Uterus (tissue), 3 donors: ENCODE measurements at regions not wholly inside any gene's neighbourhood (a gene's known extent, or its start where the extent isn't known, plus 50 kb on each side); places are given as distances from the start of the nearest gene placed in this dataset.

Experiments used
- DNase-seq, 2 donors: peaks; one replicate each; pipeline ENCODE4 v3.0.0-alpha.2; 2019 to 2020
- H3K27ac ChIP-seq, 2 donors: fragments of 200-600 bp; sonication (generic); 1 replicate in 1 of 2; 2 replicates in 1 of 2; pipeline ENCODE4 v1.5.1; 2016 to 2018
- H3K27me3 ChIP-seq, 2 donors: fragments of 200-600 bp; sonication (generic); one replicate each; pipeline ENCODE4 v1.5.1; 2018 to 2019; ENCODE audit warnings: control low read depth in 1 of 2
- H3K36me3 ChIP-seq, 2 donors: fragments of 200-600 bp; sonication (generic); one replicate each; pipeline ENCODE4 v1.5.1; 2019; ENCODE audit warnings: control low read depth in 1 of 2
- H3K4me1 ChIP-seq, 2 donors: fragments of 200-600 bp; sonication (generic); one replicate each; pipeline ENCODE4 v1.5.1; 2018 to 2019; ENCODE audit warnings: control low read depth in 1 of 2
- H3K4me3 ChIP-seq, 2 donors: fragments of 200-600 bp; sonication (generic); 1 replicate in 1 of 2; 2 replicates in 1 of 2; pipeline ENCODE4 v1.5.1; 2018 to 2019; ENCODE audit warnings: mild to moderate bottlenecking in 1 of 2
- H3K9me3 ChIP-seq, 2 donors: fragments of 200-600 bp; sonication (generic); one replicate each; pipeline ENCODE4 v1.5.1; 2019; ENCODE audit warnings: control low read depth in 1 of 2
- CTCF ChIP-seq, 4 experiments: fragments of 200-600 bp in 2 of 4; fragments of 450-650 bp in 2 of 4; sonication (generic) in 2 of 4; IDR thresholded peaks; one replicate each; pipeline ENCODE4 v1.5.1; 2016 to 2019; ENCODE audit warnings: antibody characterized with exemption in 4 of 4, mild to moderate bottlenecking in 2 of 4, moderate library complexity in 1 of 4
- POLR2A ChIP-seq, 2 donors: fragments of 450-650 bp; IDR thresholded peaks; one replicate each; pipeline ENCODE4 v1.6.1; 2016; ENCODE audit warnings: antibody characterized with exemption in 2 of 2, mild to moderate bottlenecking in 1 of 2, moderate library complexity in 1 of 2
- intact Hi-C: fragments of 100-400 bp; cut with DNase I; formaldehyde crosslinking; loops from one replicate; pipeline ENCODE4 v1.15.1; 2023; ENCODE audit warnings: low total_unique reads
- donor health status: DM: yes; HTN: yes; CAD: no.

- no peaks in the 10 kb centered on the region for H3K4me1 ChIP-seq
- H3K27me3 ChIP-seq, result no peaks in the 10 kb centered on the region
- no peaks in the 10 kb centered on the region for H3K9me3 ChIP-seq
- H3K4me3 ChIP-seq, result no peak overlapping the region
- no peak for DNase-seq
- TF ChIP-seq CTCF (IDR thresholded peaks at IDR 0.05), result no peak
- no peak for TF ChIP-seq POLR2A (IDR thresholded peaks at IDR 0.05)
- no peak overlapping the region for H3K27ac ChIP-seq
- intact Hi-C loops, result no loop called here
- H3K36me3 ChIP-seq, result no peaks in the 10 kb centered on the region
Observed at GRCh38 chr11:97028836-97029406, 639.1 kb downstream of the JRKL start.

- Histone ChIP-seq H3K36me3 (no peaks in the 10 kb centered on the region), H3K27ac (no peak overlapping the region), H3K4me3 (no peak overlapping the region), H3K27me3 (no peaks in the 10 kb centered on the region), H3K9me3 (no peaks in the 10 kb centered on the region), H3K4me1 (no peaks in the 10 kb centered on the region)
- DNase-seq, result no peak
- intact Hi-C loops, result no loop called here
- TF ChIP-seq CTCF (IDR thresholded peaks at IDR 0.05) (no peak), POLR2A (IDR thresholded peaks at IDR 0.05) (no peak)
Observed at GRCh38 chr11:97033178-97033577, 643.4 kb downstream of the JRKL start.

- TF ChIP-seq POLR2A (IDR thresholded peaks at IDR 0.05), result no peak
- TF ChIP-seq CTCF (IDR thresholded peaks at IDR 0.05), result no peak
- Histone ChIP-seq H3K27me3 (no peaks in the 10 kb centered on the region), H3K9me3 (no peaks in the 10 kb centered on the region), H3K36me3 (no peaks in the 10 kb centered on the region), H3K27ac (no peak overlapping the region), H3K4me3 (no peak overlapping the region), H3K4me1 (no peaks in the 10 kb centered on the region)
- DNase-seq, result no peak
- intact Hi-C loops, result no loop called here
Observed at GRCh38 chr11:97048481-97048880, 658.7 kb downstream of the JRKL start.

GRCh38 chr11:97060184-97060583 lies 670.4 kb downstream of the JRKL start:
- no peak overlapping the region for H3K4me3 ChIP-seq
- no peak for DNase-seq
- H3K27ac ChIP-seq, result no peak overlapping the region
- TF ChIP-seq POLR2A (IDR thresholded peaks at IDR 0.05), result no peak
- TF ChIP-seq CTCF (IDR thresholded peaks at IDR 0.05), result no peak
- intact Hi-C loops, result no loop called here
- H3K27me3 ChIP-seq, result no peaks in the 10 kb centered on the region
- no peaks in the 10 kb centered on the region for H3K9me3 ChIP-seq
- H3K36me3 ChIP-seq, result no peaks in the 10 kb centered on the region
- no peaks in the 10 kb centered on the region for H3K4me1 ChIP-seq

GRCh38 chr11:97069160-97069559 lies 679.3 kb downstream of the JRKL start:
- H3K4me1 ChIP-seq, result no peaks in the 10 kb centered on the region
- TF ChIP-seq POLR2A (IDR thresholded peaks at IDR 0.05) (no peak), CTCF (IDR thresholded peaks at IDR 0.05) (no peak)
- no peaks in the 10 kb centered on the region for H3K36me3 ChIP-seq
- intact Hi-C loops, result no loop called here
- no peak for DNase-seq
- H3K9me3 ChIP-seq, result no peaks in the 10 kb centered on the region
- H3K27me3 ChIP-seq, result no peaks in the 10 kb centered on the region
- no peak overlapping the region for H3K4me3 ChIP-seq
- no peak overlapping the region for H3K27ac ChIP-seq
